HG02973 (cell line): ENCODE measurements at regions not wholly inside any gene's neighbourhood (a gene's known extent, or its start where the extent isn't known, plus 50 kb on each side); places are given as distances from the start of the nearest gene placed in this dataset.
"Not testable (repeated sequence)": the region's sequence is repeated elsewhere in the genome, so short reads cannot be mapped to it uniquely, and the experiment has no call there.

Experiments
- ATAC-seq: cut with Tn5 transposase; IDR thresholded peaks from one replicate; pipeline ENCODE4 v1.9.1; 2021; ENCODE audit warnings: moderate library complexity; ENCODE audit not compliant: unreplicated experiment

DNA sequence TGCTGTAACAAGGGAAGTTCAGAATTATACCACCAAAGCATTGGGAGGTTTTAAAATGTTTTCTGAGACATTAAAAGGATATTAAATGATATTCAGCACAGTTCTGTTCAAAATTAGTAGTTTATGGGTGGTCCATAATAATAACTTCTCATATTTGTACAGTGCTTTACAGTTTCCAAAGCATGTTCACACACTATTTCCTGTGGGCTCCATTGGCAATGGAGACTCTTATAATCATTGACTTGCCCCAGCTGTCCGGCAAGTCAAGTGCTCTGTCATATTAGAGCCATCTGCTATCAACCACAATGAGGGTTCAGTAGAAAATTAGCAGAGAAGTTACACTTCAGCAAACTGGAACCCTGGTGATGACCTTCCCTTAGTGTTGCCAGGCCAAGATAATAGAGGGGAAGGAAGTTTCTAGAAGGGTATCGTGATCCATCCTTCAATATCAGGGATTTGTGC lies 526.6 kb upstream of the CCDC196 start:
- ATAC-seq: no peak

DNA sequence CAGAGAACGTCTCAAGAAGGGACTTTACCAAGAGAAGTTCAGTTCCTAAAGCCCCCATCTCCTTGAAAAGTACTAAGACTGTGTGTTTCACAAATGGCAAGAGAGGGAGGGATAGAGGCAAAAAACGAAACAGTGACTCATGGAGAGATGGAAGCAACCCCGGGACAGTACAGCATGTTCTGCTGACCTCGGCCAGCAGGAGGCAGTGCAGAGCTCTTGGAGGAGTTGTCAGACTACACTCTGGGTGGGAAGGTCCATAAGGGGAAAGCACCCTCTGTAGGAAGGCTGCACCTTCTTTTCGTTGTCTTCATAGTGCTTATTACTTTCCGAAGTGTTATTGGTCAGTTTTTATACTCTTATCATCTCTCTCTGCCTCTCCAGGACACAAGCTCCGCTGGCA lies 525.2 kb upstream of the CCDC196 start:
- ATAC-seq: peak; percentile 56

DNA sequence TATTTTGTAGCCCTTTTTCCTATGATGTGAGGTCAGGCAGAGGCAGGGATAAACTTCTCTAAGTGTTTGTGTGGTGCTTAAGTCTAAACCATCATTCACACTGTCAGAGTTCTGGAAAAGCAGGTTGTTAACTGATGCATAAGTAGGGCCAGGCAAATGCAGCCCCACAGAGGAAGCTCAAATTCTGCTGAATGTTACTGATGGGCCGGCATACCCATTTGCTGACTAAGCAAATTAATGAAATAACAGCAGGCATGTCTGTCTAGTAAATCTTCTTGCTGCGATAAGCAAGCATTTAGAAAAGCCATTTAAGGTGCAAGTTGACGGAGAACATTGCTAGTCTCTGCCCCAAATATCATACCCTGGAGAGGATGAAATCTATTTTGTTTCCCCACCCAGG lies 523.2 kb upstream of the CCDC196 start:
- ATAC-seq: no peak

DNA sequence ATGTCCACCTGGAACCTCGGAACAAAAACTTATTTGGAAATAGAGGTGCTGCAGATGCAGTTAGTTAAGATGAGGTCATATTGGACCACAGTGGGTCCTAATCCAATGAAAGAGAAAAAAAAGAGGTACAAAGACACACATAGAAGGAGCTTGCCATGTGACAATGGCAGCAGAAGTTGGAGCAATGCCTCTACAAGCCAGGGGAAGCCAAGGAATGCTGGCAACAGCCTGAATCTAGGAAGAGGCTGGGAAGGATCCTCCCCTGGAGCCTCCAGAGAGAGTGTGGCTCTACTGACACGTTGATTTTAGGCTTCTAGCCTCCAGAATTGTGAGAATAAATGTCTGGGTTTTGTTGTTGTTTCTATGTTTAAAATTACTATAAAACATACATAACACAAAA lies 521.8 kb upstream of the CCDC196 start:
- ATAC-seq: no peak

DNA sequence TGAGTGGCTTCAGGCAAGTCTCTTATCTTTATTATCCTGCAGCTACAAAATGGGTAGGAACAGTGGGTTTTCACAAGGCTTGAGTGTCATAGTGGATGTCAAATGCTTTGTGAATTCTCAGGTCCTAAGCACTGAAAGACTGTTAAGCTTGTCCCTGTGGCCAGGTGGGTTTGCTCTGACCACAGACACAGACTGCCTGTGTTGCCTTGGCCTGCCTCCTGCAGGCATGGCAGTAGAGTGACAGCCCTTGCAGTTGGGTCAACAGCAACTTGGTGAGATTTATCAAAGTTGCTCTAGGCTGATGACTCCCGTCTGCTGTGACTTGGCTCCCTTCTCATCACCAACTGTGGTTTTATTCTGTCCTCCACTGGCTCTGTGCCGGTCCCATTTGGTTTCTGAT lies 520.0 kb upstream of the CCDC196 start:
- ATAC-seq: no peak

DNA sequence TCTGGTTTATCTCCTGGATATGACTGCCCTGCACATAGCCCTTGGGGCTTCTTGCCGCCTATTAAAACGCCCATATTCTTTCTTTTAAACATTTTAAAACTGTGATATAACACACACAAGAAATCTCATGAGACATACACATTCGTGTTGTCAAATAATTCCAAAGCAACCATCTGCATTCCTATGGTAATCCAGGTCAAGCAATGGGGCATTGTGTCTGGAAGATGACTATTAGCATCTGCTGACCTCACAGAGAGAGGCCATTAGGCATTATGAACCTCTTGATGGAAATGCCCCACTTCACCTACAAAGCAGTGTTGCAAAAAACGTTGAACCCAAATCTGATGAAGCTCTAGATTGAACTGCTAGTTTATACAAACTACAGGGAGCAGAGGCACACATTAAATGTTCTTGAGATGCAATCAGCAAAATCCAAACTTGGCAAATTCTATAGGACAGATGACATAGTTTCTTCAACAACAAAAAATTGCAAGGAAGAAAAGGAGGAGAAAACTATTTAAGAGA lies 513.8 kb upstream of the CCDC196 start:
- no peak for ATAC-seq

DNA sequence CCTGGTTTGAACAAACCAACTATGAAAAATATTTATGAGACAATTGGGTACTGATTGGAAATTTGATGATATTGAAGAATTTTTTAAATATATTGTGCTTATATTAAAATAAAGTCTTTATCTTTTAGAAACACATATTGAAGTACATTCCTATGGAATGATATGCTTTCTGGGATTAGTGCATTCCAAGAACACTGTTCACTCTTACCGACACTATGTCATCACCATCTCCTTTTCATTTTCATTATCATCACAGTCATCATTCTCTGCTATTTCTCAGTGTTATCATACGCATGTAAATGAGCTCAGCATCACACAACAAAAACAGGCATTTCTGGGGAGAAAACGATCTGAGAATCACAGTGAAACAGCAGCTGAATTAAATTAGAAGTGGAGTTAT lies 513.3 kb upstream of the CCDC196 start:
- ATAC-seq: no peak

DNA sequence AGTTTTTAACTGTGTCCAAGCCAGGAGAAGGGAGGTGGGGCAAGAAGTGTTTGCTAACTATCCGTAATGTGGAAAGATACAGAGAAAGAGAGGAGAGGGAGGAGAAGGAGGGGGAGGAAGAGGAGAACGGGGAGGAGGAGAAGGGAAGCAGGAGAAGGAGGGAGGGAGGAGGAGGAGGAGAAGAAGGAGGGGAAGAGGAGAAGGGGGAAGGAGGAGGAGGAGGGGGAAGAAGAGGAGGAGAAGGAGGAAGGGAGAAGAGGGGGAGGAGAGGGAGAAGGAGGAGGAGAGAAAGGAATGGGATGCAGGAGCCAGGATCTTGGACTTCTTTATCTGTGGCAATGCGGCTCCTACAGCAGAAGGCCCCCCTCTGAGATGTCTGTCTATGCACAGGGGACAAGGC lies 510.3 kb upstream of the CCDC196 start:
- no peak for ATAC-seq

DNA sequence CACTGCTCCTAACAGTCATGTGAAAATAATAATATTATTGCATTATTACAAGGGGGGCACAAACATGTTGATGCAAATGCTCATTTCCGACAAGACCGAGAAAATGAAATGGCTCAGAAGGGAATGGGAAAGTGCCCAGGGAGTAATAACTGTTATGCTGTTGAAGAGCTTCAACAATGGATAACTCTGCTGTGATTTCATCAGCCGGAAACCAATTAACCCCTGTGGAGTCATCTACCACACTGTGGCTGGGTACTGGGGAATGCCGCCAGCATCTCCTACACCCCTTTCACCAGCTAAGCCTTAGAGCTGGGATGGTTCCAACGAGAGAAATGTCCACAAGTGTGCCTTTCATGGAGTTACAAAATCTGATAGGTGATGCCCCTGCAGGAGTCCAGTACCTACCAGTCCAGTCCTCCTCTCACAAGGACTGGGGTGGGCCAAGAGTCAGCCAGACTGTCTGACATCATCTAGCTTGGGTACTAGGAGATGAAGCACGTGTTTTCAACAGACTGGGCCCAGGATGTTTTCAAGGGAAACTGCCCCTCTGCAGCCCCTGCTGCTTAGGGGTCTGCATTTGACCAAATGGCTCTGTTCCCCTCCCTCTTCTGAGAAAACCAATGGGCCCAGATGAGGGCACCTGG lies 509.3 kb upstream of the CCDC196 start:
- ATAC-seq: no peak

DNA sequence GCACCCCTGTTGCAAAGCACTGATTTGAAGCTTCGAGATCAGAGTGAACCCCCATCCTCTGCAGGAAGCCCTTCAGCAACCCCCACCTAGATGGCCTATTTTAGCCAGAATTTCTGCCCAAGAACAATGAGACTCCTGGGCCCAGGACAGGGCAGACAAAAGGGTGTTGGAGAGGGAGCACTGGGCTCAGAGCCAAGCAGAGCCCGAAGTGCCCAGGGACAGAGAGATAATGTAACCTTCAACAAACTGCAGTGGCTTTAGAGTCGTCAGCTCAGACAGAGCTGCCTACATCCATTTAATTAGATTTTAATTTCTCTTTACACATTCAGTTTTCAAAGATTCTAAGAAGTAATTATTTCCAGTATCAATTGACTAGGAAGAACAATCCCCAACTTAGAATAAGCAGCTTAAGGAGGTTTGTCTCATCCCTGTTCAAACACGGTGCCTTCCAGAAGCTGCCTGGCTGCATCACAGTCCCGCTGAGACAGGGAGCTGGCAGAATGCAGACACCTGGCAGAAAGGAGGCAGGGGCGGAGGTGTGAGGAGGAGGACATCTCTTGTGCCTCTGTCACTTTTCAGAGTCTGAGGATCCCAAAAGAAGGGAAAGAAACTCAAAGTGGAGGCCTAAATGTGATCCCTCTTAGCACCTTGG lies 504.9 kb upstream of the CCDC196 start:
- no peak for ATAC-seq

DNA sequence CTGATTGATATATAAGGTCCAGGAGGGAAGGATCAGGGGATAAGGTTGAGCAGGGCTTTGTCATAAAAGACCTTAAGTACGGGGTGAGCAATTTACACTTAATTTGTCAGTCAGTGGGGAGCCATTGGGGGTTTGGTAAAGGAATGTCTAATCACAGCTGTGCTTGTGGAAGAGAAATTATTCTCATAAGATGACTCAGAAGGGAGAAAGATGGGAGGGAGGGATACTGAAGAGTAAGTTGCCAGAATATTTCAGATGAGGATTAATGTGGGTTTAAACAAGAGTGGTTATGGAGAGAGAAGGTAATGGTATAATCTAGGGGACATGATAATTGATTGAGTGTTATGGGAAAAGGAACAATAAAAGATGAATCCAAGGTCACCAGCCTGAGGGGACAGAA lies 500.1 kb upstream of the CCDC196 start:
- no peak for ATAC-seq

DNA sequence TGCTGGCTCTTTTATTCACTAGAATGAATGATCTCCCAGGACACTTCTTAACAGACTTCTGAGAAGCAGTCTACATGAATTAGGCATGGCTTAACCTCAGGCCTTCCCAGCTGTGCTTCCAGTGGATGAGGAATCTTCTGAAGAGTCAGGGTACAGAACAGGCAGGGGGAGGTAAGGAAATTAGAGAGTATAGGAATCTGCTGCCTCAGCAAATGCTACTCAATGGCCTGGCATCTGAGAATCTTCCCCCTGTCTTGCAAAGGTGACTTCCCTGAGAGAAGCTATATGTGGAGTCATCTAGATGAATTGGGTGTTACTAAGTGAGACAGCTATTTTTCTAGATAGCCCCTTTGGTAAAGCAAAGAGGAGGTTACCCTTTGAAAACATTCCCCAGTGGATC lies 496.2 kb upstream of the CCDC196 start:
- no peak for ATAC-seq

DNA sequence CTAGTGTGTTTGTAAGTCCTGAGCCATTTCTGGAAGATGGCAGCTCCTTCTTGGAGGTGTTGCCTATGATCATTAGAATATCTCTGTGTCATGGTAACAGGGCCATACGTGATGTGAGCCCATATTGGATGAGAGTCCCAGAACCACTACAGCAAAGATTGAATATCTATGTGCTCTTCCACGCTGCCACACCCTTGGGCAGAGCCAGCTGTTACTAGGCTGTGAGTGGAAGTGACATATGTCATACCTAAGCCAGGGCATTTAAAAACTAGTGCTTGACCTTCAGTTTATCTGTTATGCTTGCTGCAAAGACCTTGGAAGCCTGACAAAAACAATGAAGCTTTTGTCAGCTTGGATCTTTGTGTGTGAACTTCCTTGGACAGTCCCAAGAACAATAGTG lies 495.1 kb upstream of the CCDC196 start:
- ATAC-seq: no peak

DNA sequence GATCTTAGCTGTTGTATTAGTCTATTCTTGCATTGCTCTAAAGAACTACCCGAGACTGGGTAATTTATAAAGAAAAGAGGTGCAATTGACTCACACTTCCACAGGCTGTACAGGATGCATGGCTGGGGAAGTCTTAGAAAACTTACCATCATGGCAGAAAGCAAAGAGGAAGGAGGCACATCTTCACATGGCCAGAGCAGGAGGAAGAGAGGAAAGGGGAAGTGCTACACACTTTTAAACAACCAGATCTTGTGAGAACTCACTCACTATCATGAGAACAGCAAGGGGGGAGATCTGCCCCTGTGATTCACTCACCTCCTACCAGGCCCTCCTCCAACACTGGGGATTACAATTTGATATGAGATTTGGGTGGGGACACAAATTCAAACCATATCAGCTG lies 494.2 kb upstream of the CCDC196 start:
- ATAC-seq: not testable (repeated sequence)

DNA sequence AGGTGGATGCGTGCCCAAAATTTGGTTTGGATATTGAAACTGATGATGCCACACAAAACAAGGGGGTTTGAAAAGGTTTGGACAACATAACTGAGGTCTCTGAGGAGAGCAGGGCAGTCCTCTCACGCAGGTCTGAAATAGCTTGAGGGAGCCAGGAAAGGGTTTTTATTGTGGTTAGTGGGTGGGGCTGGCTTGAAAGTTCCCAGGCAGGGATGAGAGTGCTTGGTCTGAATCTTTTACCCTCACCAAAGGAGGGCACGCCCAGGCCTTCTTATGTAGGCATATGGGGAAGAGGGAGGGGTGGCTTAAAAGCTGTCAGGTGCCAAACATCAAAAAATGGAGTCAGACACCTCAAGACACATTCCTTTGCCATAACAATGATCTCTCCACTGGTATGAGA lies 493.1 kb upstream of the CCDC196 start:
- no peak for ATAC-seq

DNA sequence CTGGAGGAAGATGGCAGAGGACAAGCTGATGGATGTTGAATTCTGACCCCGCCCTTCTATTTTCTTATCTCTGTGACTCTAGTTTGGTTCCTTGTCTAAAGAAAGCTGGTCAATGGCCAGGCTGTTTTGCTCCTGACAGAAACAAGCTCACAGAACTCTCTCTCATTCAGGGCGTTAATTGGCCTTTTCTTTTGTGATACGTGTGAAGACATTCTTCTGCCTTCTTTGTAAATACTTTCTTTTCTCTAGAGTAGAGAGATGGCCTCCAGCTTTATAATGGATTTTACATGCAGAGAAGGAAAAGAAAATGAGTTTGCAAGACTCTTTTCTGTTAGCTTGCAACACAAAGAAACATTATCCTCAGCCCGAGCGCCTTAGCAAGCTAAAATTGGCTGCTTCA lies 492.2 kb upstream of the CCDC196 start:
- no peak for ATAC-seq

DNA sequence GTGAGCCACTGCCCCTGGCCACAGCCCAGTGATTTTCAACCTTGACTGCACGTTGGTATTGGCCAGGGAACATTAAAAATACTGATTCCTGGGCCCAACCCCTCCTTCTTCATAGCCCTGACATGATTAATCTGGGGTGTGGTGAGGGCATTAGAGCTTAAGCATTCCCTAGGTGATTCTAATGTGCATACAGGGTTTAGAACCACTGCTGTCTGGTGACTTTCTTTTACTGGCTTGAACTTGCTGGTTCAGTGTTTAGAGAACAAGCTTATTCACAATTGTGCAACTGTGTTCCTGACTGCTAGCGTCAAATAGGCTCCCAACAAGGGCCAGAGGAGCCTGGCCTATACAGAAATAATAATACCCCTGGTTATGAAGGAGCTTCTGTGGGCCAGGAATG lies 488.8 kb upstream of the CCDC196 start:
- no peak for ATAC-seq

DNA sequence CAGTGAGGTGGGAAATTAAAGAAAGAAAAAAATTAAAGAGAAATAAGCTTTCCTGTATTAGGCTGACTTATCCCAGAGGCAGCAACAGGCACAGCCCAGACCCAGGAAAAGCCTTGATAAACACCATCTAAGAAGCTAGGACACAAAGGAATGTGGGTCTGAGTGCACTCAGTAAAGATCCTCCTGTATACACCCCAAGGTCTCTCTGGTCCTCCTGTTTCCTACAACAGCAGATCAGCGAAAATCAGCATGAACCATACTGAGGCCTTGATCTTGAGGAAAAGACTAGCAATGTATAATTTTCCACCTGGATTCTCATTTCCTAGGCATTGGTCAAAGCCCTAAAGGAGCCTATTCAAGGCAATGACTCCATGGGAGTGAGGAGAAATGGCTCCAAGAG lies 486.3 kb upstream of the CCDC196 start:
- no peak for ATAC-seq

DNA sequence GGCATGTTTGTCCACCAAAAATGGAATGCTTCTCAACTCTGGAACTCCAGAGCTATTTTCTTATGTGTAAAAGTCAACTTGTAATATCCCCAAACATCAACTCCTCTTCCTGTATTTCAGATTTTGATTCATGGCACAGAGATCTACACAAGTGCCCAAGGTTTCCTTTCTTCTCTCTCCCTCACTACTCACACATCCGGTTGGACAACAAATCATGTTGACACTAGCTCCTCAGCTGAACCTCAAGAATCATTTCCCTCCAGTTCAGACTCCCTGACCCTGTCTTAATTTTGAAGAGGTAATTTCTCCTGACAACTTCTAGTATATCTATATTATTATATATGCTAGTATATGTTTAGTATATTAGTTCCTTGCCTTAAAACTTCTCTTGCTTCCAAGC lies 485.4 kb upstream of the CCDC196 start:
- ATAC-seq: no peak

DNA sequence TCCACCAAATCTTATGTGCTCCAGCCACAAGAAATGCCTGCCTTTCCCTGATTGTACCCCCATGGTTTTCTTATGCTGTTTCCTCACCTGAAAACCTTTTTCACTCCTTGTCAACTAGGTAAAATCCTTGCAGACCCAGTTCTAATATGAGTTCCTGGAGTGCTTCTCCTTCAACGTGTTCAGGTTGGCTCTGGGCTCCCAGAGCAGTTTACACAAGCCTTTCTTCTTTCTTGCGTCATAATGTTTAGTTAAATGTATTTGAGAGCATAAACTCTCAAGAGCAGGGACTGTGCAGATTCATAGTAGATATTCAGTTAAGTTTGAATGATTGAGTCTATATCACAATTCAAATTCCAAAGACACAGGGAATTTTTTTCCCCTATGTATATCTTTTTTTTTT lies 484.8 kb upstream of the CCDC196 start:
- ATAC-seq: no peak

DNA sequence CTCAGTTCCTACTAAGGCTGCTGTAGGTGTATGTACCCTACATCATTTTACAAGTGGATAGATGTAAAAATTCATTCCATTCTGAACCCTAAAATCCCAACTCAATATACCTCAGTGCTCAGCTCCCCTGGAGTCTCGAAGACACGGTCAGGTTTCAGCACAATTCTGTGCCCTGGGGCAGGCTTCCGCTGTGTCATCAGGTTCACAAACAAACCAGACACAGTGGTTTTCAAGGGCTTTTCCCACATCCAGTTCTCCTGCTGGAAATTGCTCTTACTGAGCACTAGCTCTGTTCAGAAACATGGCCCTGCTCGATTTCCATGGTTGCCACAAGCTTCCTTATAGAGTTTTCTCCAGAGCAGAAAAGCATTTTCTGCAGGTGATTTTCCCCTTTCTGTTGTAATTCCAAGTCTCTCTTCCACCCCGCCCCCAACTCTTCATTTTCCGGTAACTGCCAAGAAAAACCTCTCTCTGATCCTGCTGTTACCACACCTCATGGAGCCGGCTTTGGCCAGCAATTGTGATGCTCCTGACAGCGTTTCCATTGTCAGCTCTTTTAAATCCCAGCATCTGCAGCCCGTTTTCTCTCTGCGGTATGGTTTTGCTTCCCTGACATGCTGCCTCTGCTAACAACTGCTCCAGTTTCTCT lies 483.0 kb upstream of the CCDC196 start:
- no peak for ATAC-seq

DNA sequence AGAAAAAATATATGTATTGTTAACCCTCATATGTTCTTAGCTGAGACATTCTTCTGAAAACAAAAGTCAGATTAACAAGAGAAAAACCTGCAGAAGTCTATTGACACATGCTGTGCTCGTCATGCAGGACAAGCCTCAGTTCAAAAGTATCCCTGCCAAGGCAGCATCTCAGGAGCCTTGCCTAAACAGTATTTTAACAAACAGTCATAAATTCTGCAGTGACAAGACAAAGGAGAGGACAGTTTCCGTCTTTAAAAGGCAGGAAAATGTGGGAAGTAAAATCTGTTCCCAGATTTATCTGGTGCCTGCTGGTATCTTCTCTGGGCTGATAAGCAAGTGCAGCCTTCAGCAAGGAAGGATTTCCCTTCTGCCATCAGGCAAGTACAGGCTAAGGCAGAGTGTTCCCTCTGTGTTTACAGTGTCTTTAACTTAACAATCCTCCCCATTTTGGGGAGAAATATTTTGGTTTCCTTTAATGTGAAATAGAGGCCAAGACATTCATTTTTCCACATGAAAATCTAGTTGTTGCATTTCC lies 480.2 kb upstream of the CCDC196 start:
- ATAC-seq: no peak
